C4-2B (cell line): ENCODE measurements at regions not wholly inside any gene's neighbourhood (a gene's known extent, or its start where the extent isn't known, plus 50 kb on each side); places are given as distances from the start of the nearest gene placed in this dataset.

Experiments
- CTCF ChIP-seq: fragments of 450-650 bp; conservative IDR thresholded peaks from 2 replicates; pipeline ENCODE4 v1.5.1; 2017; ENCODE audit warnings: mild to moderate bottlenecking
- ZFX ChIP-seq: fragments of 450-650 bp; IDR thresholded peaks from 2 replicates; pipeline ENCODE4 v1.6.1; 2017

GRCh38 chr1:219058891-219059820, 114.5 kb upstream of the LYPLAL1 start:
- no peak for TF ChIP-seq CTCF
- no peak for TF ChIP-seq ZFX
